NCI-H82 (cell line): ENCODE measurements at regions not wholly inside any gene's neighbourhood (a gene's known extent, or its start where the extent isn't known, plus 50 kb on each side); places are given as distances from the start of the nearest gene placed in this dataset.
"Not testable (repeated sequence)": the region's sequence is repeated elsewhere in the genome, so short reads cannot be mapped to it uniquely, and the experiment has no call there.

Source experiments
- DNase-seq: peaks from one replicate; lab custom pipeline; 2025; lab: John Stamatoyannopoulos, UW

DNA sequence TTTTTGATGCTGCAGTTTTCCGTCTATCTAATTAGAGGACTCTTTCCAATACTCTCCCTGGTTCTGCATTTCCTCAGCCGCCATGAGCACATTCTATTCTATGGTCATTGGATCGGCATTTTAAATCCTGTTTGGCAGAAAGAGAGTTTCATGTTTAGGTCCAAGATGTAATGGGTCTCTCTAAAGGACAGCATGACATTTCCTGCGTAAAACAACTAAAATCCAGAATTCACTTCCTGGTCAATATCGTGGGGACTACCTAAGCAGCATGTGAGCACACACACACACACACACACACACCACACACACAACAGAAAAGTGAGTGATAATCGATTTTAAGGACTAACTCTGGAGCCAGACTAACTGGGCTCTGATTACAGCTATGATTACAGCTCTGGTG lies 757.1 kb upstream of the TPTE start:
- DNase-seq = not testable (repeated sequence)

DNA sequence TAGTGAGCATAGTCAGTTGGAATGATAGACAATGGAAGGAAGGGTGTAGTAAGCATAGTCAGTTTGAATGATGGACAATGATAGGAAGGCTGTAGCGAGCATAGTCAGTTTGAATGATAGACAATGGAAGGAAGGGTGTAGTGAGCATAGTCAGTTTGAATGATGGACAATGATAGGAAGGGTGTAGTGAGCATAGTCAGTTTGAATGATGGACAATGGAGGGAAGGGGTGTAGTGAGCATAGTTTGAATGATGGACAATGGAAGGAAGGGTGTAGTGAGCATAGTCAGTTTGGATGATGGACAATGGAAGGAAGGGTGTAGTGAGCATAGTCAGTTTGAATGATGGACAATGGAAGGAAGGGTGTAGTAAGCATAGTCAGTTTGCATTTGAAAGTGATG lies 755.8 kb upstream of the TPTE start:
- not testable (repeated sequence) for DNase-seq

DNA sequence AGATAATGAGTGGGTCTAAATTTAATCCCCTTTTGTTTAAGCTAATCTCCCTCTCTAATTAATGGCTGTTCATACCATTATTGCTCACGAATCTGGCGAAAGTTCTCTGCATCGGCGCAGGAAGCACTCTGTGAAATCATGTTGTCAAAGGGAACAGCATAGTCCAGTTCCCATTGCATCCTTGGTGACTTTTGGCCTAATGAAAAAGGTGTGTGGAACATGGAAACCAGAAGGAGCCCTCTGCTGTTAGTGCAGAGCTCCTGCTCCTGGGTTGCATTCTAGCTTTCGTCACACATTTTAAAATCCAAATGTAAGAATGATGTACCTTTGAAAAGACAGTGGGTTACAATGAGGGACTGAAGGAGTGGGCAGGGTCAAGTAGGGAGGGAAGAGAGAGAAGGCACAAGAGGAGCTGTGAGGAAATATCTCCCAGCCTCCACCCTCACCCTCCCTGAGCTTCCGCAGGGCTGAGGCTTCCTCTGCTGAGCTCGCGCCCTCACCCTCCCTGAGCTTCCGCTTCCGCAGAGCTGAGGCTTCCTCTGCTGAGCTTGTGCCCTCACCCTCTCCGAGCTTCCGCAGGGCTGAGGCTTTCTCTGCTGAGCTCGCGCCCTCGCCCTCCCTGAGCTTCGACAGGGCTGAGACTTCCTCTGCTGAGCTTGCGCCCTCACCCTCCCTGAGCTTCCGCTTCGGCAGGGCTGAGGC lies 754.3 kb upstream of the TPTE start:
- not testable (repeated sequence) for DNase-seq

DNA sequence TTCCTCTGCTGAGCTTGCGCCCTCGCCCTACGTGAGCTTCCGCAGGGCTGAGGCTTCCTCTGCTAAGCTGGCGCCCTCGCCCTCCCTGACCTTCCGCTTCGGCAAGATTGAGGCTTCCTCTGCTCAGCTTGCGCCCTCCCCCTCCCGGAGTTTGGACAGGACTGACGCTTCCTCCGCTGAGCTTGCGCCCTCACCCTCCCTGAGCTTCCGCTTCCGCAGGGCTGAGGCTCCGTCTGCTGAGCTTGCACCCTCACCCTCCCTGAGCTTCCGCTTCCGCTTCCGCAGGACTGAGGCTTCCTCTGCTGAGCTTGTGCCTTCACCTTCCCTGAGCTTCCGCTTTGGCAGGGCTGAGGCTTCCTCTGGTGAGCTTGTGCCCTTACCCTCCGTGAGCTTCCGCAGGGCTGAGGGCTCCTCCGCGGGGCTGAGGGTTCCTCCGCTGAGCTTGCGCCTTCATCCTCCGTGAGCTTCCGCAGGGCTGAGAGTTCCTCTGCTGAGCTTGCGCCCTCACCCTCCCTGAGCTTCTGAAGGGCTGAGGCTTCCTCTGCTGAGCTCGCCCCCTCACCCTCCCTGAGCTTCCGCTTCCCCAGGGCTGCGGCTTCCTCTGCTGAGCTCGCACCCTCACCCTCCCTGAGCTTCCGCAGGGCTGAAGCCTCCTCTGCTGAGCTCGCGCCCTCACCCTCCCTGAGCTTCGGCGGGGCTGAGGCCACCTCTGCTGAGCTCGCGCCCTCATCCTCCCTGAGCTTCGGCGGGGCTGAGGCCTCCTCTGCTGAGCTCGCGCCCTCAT lies 753.6 kb upstream of the TPTE start:
- DNase-seq = peak; percentile 43

DNA sequence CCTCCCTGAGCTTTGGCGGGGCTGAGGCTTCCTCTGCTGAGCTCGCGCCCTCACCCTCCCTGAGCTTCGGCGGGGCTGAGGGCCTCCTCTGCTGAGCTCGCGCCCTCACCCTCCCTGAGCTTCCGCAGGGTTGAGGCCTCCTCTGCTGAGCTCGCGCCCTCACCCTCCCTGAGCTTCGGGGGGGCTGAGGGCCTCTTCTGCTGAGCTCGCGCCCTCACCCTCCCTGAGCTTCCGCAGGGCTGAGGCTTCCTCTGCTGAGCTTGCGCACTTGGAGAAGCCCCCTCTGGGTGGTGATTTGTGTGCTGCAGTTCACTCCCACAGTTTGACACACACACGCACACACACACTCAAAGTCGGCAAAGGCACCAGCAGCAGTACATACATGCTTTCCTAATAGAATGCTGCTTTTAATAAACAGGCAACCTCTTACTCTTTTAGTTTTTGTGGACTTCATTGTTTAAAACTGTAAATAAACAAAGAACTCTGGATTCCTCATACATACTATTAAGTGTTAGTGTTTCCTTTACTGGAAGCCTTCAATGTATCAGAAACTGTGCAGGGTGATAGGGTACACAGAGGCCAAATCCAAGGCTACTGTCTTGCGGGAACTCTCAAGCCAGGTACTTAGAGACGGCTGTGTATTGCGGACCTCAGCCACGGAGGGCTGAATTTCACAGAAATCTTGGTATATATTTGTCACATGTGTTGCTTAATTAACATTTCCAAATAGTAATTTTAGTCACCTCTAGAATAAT lies 752.8 kb upstream of the TPTE start:
- not testable (repeated sequence) for DNase-seq

DNA sequence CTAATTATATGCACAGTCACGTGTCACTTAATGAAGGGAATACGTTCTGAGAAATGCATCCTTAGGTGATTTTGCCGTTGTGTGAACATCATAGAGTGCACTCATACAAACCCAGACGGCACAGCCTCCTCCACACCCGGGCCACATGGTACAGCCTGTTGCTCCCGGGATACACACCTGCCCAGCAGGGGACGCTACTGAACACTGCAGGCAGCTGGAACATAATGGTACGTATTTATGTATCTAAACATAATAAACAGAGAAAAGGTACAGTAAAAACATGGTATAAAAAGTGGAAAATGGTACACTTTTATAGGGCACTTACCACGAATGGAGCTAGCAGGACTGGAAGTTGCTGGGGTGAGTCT lies 752.3 kb upstream of the TPTE start:
- DNase-seq = not testable (repeated sequence)

DNA sequence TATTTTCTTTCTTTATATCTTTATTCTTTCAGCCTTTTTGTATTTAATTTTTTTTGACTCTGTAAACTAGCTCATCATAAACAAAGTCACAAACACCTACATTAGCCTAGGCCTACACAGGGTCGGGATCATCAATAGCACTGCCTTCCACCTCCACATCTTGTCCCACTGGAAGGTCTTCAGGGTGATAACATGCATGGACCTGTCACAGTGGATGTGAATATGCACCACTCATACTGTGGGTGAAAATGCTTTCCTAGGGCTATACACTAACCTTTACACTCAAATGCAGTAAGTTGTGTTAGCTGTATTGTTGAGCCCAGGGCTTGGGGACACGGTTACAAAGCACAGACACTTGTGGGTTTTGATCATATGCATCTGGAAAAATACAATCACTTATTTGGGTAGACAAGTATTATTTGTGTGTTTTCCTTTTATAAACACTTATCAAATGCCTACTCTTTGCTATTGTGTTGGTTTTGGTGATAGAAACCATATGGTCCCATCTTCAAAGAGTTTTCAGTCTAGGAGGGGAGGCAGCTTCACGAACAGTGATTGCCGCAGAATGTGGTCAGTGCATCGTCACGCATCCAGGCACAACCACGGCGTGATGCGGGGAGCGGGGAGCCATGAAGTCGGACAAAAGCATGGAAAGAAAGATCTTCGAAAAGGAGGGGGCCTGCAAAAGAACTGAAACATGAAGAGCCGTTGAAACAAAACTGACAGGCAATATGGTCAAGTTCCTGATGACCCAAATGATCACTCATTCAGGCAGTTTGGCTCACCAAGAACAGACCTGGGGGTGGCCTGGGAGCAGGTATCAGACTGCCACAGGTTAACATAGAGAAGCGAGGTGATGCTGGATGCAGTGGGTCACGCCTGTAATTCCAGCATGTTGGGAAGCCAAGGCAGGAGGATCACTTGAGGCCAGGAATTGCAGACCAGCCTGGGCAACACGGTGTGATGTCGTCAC lies 751.4 kb upstream of the TPTE start:
- not testable (repeated sequence) for DNase-seq

DNA sequence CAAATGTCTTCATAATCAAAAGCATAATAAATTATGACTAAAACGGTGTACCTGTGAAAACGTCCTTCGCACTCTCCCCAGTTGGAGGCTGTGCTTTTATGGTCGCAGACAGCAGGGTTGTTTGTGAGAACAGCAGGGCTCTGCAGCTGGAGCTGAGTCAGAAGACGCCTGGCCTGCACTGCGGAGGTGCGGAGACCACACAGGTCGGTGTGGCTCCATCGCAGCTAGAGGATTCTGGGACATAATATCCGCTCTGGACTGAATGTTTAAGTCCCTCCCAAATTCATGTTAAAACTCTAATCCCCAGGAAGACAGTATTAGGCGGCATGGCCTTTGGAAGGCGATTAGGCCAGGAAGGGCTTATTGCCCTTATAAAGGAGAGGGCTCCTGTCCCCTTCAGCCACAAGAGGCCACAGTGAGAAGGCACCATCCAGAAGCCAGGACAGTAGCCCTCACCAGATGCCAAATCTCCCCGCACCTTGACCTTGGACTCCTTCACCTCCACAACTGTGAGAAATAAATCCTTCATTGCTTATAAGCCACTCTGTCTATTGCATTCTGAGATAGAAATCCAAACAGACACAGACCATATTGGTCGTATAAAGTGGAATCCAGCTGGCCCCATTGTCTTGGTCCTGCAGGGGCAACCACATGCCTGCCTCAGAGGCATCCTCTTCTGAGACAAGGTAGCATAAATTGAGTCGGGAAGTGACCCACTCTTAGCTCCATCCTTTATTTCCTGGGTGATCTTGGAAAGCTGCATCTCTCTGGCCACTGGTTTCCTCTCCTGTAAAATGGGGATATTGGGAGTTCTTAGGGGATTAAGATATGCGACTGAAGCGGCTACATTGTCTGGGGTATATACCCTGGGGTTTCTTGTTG lies 749.7 kb upstream of the TPTE start:
- peak; percentile 74 for DNase-seq

DNA sequence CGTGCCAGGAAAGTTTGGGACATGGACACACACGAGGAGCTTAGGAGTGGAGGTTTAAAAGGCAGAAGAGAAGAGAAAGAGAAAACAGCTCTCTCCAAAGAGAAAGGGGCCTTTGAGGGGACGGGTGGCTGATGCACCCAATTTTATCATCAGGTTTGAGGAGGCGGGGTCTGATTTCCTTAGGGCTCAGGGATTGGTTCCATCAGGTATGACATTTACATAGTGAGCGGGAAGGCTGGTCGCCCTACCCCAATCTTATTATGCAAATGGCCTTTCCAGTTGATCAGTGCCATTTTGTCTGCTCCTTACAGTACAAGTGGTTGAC lies 749.1 kb upstream of the TPTE start:
- peak; percentile 35 for DNase-seq

DNA sequence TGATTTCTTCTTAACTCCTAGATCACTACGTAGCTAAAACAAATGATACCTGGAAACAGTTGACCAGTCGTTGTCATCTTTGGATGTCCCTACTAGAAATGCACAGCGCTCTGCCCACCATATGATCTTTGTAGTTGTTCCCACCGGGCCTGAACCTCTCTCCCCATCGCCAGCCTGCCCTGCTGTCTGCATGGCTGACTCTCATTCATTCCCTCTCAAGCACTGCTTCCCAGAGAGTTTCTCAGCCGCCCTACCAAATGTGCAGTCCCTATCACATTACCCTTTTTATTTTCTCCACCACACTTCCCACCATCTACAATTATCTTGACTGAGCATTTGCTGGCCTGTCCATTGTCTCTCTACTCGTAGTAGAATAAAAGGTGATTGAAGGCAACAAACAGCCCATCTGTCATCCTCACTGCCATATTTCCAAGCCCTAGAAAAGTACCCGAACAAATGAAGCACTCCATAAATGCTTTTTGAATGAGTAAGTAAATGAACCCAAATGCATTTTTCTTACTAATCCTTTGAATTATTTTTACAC lies 748.4 kb upstream of the TPTE start:
- DNase-seq = not testable (repeated sequence)

DNA sequence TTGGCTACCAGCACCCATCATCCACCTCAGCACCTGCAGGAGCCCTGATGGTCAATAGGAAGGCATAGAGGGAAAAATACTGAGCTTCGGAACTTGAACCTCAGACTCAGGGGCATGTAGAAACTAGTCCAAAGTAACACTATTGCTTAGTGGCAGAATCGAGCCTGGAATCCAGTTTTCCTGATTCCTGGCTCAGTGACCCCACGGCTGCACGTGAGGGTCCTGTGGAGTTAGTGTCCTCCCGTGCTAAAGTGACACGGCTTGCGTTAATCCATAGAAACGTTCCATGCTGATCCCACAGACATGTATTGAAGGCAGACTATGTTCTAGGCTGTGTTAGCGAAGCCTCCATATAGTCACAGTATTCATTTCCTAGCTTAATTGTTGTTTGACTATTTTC lies 747.0 kb upstream of the TPTE start:
- no peak for DNase-seq

DNA sequence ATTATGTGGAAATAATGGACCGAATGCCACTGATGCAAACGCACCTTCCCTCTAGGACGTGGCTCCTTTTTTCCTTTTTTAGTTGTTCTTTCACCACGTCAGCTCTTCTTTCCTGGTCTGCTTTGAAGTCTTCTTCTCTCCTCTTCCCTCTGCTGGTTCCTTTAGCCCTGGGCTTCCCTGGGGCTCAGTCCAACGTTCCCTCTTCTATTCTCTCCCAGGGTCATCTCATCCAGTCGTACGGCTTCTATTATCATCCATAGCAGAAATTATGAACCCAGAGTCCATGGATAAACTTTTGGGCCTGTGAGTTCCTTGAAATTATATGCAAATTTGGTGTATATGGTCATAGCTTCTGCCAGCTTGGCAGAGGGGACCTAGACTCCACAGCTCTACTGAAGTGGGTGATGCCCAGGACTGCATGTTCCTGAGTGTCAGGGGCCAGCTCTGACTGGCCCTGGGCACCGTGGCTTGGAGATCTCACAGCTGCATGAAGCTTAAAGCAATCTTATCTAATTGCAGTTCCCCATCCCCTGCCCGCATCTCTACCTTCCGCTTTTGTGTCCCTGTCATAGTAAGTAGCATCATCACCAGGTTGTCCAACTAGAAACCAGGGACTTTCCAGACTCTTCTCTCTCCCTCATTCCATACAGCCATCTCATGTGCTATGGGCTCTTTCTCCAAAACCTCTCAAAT lies 746.3 kb upstream of the TPTE start:
- not testable (repeated sequence) for DNase-seq

DNA sequence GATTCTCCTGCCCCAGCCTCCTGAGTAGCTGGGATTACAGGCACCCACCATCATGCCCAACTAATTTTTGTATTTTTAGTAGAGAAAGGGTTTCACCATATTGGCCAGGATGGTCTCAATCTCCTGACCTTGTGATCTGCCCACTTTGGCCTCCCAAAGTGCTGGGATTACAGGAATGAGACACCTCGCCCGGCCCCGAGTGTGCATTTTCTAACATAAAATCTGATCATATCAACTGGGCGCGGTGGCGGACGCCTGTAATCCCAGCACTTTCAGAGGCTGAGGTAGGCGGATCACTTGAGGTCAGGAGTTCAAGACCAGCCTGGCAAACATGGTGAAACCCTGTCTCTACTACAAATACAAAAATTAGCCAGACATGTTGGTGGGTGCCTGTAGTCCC lies 745.5 kb upstream of the TPTE start:
- not testable (repeated sequence) for DNase-seq

DNA sequence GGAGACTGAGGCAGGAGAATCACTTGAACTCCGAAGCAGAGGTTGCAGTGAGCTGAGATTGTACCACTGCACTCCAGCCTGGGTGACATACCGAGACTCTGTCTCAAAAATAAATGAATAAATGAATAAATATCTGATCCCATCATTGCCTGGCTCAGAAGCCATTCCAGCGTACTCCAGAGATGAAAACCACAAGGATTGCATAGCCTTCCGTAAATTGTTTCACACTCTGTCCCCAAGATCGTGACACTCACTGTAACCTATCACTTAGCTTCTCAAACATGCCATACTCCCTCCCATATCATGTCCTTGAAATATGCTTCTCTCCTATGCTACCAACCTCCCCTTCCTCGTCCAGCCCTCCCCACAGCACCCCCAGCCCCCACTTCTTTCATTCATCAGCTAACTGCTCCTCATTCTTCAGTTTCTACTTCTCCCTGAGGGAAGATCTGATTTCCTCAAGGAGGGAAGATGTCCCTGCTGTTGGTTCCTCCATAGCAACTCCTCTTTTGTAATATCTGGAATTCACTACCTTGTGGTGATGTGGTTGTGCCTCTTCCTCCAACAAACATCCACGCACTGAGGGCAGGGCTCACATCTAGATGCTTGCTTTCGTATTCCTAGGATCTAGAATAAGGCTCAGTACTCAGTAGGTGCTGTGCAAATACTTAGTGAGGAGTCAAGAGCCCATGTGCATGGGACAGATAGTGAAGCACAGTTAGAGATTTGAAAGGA lies 744.9 kb upstream of the TPTE start:
- DNase-seq = not testable (repeated sequence)

DNA sequence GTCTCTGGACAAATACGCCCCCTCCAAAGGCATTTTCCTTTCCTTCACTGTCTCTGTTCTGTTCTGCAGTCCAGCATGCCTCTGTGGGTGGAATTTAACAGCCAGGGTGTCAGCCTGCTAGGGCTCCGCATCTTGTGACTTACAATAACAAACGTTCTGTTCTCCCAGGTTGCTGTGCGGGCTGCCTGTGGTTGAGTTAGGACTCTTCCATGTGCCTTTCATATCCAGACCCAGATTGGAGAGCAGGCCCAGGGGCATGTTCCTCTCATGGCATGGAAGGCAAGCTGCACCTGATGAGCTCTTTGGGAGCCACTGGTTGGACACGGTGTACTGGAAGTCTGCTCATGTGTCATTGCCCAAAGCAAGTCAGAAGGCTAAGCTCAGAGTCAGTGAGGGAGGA lies 742.8 kb upstream of the TPTE start:
- not testable (repeated sequence) for DNase-seq

DNA sequence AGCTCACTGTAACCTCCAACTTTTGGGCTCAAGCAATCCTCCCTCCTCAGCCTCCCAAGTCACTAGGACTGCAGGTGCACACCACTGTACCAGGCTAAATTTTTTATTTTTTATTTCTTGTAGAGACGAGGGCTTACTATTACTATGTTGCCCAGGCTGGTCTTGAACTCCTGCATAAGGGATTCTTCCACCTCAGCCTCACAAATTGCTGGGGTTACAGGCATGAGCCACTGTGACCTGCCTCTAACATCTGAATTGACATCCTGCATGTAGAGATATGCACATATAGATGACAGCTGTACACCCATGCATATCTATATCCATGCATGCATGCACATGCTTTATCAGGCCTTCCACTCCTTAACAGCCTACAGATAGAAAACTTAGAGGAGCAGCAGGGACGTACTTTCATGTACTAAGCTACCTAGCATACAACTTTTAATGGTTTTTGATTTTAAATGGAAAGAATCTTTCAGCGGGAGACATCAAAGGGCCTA lies 740.9 kb upstream of the TPTE start:
- no peak for DNase-seq

DNA sequence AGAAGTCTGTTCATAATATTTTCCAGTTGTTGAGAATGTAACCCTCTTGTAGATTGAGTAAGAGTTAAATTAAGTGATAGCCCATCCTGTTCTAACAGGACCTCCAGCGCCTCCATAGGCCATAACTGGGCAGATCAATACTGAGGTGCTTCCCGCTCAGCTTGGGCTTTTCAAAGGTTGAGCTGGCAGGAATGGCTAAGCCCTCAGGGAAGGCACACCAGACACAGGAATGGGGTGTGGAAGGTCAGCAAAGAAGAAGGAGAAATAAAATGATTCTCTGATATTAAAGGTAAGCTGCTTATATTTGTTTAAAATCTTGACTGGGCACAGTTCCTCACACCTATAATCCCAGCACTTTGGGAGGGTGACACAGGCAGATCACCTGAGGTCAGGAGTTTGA lies 737.8 kb upstream of the TPTE start:
- DNase-seq = not testable (repeated sequence)

DNA sequence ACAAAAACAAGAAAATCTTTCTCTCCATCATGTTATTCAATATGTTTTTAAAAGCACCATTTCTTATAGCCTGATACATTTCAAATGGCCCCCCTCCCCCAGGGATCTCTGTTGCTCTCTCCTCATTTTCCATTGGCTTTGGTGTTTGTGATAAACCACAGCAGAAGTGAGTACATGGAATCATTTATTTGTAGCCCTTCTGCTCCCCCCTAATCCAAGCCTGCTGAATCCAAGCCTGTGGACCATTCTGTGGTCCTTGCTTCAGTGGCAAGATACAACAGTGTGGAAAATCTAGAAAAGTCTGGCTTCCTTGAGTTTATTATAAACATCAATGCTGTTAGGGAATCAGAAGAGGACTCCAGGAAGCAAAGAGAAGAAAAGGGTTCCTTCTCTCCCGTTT lies 737.2 kb upstream of the TPTE start:
- not testable (repeated sequence) for DNase-seq

DNA sequence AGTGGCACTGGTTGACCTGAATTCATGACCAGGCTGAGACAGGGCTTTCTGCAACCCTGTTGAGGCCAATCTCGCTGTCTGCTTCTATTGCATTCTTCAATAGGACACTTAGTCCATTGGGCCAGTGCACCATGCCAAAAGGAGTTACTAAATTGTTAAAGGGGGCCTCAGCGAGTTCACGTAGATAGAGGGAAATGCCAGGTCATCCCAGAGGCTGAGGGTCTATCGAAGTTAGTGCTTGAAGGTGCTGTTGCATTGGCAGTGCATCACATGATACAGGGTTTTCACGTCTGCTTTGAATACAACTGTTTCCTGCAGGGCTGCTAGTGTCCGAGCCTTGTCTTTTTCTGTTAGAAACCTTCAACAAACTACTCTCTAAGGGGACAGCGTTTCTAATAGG lies 735.3 kb upstream of the TPTE start:
- DNase-seq = not testable (repeated sequence)
